ENCODE measurements at regions not wholly inside any gene's neighbourhood (a gene's known extent, or its start where the extent isn't known, plus 50 kb on each side); places are given as distances from the start of the nearest gene placed in this dataset.

GRCh38 chr11:44444770-44445321 is 120.6 kb upstream of the CD82 start:
- Histone ChIP-seq H3K27ac (ENCODE audit: extremely low read length, insufficient read depth, low read length) (no peak overlapping the region), H2AFZ (ENCODE audit: low read length) (no peak overlapping the region), H3K27me3 (ENCODE audit: control insufficient read depth in 1 of 2, insufficient read depth in 2 of 2, low read length in 2 of 2) (no peaks in the 10 kb centered on the region), H3K36me3 (replicated peaks in 1 of 2; ENCODE audit: control insufficient read depth in 1 of 2, insufficient read depth in 2 of 2, low read length in 2 of 2) (no peaks in the 10 kb centered on the region), H3K9me3 (ENCODE audit: low read length) (no peaks in the 10 kb centered on the region), H4K20me1 (ENCODE audit: insufficient read depth, low read length) (no peaks in the 10 kb centered on the region), H3K9ac (ENCODE audit: insufficient read depth, low read depth, low read length) (no peak overlapping the region), H3K79me2 (ENCODE audit: insufficient read depth, low read length) (no peaks in the 10 kb centered on the region), H3K4me1 (ENCODE audit: insufficient read depth, low read length) (no peaks in the 10 kb centered on the region), H3K4me3 (replicated peaks in 1 of 3; ENCODE audit: insufficient read depth in 1 of 3, low read depth in 2 of 3, low read length in 3 of 3) (no peak overlapping the region), H3K4me2 (ENCODE audit: low read depth, low read length) (no peak overlapping the region)
- ChIA-PET POLR2A (no interaction called here), CTCF (ENCODE audit: low intra/inter-chr PET ratio, low total read pairs) (no interaction called here)
- FAIRE-seq, result no peak
- in situ Hi-C loops (cut with HindIII; ENCODE audit: extremely low pct_ligation_motif_present, low pct_unique_long_range_greater_than_20kb) (no loop called here), intact Hi-C loops (cut with micrococcal nuclease; ENCODE audit: unreplicated experiment) (no loop called here)
- DNase-seq (ENCODE audit: low spot score), result no peak
- WGBS (ENCODE audit: low lambda C conversion rate), result 28% methylated on average over 3 of the region's 3 CpGs
- BruUV-seq (replicated peaks), result no TSS peak
- TF ChIP-seq TP53 (CRISPR knock-in tag; conservative IDR thresholded peaks at IDR 0.05) (no peak), AFF4 (CRISPR knock-in tag; IDR thresholded peaks at IDR 0.05) (no peak), SP4 (CRISPR knock-in tag; IDR thresholded peaks at IDR 0.05) (no peak), ERF (CRISPR knock-in tag; IDR thresholded peaks at IDR 0.05) (no peak), ZIK1 (CRISPR knock-in tag; IDR thresholded peaks at IDR 0.05; ENCODE audit: borderline replicate concordance, low read depth) (no peak), ZNF629 (CRISPR knock-in tag; conservative IDR thresholded peaks at IDR 0.05) (peak; percentile 59)
- ATAC-seq, result no peak
